AG04450 (cell line): ENCODE measurements at regions not wholly inside any gene's neighbourhood (a gene's known extent, or its start where the extent isn't known, plus 50 kb on each side); places are given as distances from the start of the nearest gene placed in this dataset.

ENCODE experiments used
- CTCF ChIA-PET: fragments of 300-600, 350-600 bp; formaldehyde crosslinking; extraction: SDS; loops from one replicate; lab custom pipeline; 2022; ENCODE audit warnings: antibody characterized with exemption, inconsistent platforms; lab: Charles Lee
- POLR2A ChIA-PET: fragments of 350-600 bp; formaldehyde crosslinking; extraction: SDS; loops from one replicate; lab custom pipeline; 2021; ENCODE audit warnings: antibody characterized with exemption, inconsistent platforms; lab: Yijun Ruan, JAX
- DNase-seq: peaks from one replicate; pipeline ENCODE4 v3.0.0-alpha.2; 2011; ENCODE audit warnings: low read depth, low spot score
- H3K27ac ChIP-seq: one replicate; pipeline ENCODE4 v1.5.1; 2012; ENCODE audit warnings: low read depth, low read length, control low read depth
- H3K27me3 ChIP-seq: one replicate; pipeline ENCODE4 v1.6.0; 2012; ENCODE audit warnings: low read length; ENCODE audit not compliant: control insufficient read depth, insufficient read depth
- H3K4me3 ChIP-seq: 2 replicates; pipeline ENCODE4 v1.5.1; 2011; ENCODE audit warnings: mild to moderate bottlenecking, low read depth, low read length, control low read depth
- H3K9me3 ChIP-seq: 2 replicates; pipeline ENCODE4 v1.5.1; 2012; ENCODE audit warnings: low read length; ENCODE audit not compliant: control insufficient read depth, insufficient read depth
- CTCF ChIP-seq: IDR thresholded peaks from 2 replicates; pipeline ENCODE4 v1.5.1; 2011; ENCODE audit warnings: low read depth, low read length, control low read depth, inconsistent platforms

DNA sequence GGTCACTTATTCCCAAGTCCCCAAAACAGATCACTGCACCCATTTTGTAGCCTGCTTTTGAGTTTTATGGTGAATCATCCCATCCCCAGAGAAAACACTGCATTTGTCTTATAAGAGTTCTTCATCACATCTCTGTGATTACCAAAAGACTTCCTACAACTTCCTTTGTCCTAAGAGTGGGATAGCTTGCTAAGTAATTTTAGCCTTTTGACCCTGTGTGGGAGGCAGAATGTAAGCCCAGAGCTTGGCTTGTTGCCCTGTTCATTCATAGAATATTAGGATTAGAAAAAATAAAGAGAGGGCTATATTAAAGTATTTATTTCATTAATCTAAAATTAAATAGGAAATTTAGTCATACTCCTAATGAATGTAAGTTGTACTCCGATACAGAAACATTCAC, 213.3 kb downstream of the MZT1 start:
- POLR2A ChIA-PET, result no interaction called here
- Histone ChIP-seq H3K27me3 (no peaks in the 10 kb centered on the region), H3K4me3 (no peak overlapping the region), H3K27ac (no peak overlapping the region), H3K9me3 (no peaks in the 10 kb centered on the region)
- TF ChIP-seq CTCF, result no peak
- CTCF ChIA-PET, result no interaction called here
- DNase-seq, result no peak

GRCh38 chr13:72508392-72508791, 219.0 kb downstream of the MZT1 start:
- POLR2A ChIA-PET, result no interaction called here
- no peak for TF ChIP-seq CTCF
- no peak overlapping the region for H3K27ac ChIP-seq
- H3K4me3 ChIP-seq, result no peak overlapping the region
- no peaks in the 10 kb centered on the region for H3K27me3 ChIP-seq
- no peaks in the 10 kb centered on the region for H3K9me3 ChIP-seq
- DNase-seq, result no peak
- CTCF ChIA-PET, result no interaction called here

GRCh38 chr13:72507416-72508199, 219.8 kb downstream of the MZT1 start:
- TF ChIP-seq CTCF, result no peak
- POLR2A ChIA-PET, result no interaction called here
- no peaks in the 10 kb centered on the region for H3K9me3 ChIP-seq
- H3K27me3 ChIP-seq, result no peaks in the 10 kb centered on the region
- no peak overlapping the region for H3K27ac ChIP-seq
- CTCF ChIA-PET, result no interaction called here
- no peak for DNase-seq
- no peak overlapping the region for H3K4me3 ChIP-seq

DNA sequence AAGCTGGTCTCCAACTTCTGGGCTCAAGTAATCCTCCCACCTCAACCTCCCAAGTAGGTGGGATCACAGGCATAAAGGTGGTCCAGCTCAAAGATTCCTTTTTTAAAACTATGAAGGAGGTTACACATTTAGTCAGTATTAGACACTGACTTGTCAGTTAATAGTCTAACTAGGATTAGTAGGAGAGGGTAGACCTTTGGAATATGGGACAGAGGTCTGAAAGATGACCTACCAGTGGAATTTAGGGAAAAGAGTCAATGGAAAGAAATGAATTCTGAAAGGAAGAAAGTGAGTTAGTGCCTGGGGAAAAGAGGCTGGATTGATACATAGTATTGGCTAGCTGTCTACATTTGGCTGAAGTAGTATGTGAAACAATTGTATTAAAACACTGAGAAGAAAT, 220.7 kb downstream of the MZT1 start:
- CTCF ChIA-PET, result interaction anchor here (1.0 kb wide), 1 partner anchor 18 kb away, joined by 3 read pairs; no protein-coding TSS in a partner anchor
- TF ChIP-seq CTCF, result no peak
- no peak overlapping the region for H3K27ac ChIP-seq
- H3K9me3 ChIP-seq, result no peaks in the 10 kb centered on the region
- DNase-seq, result no peak
- no peak overlapping the region for H3K4me3 ChIP-seq
- POLR2A ChIA-PET, result no interaction called here
- H3K27me3 ChIP-seq, result no peaks in the 10 kb centered on the region

GRCh38 chr13:72505376-72505775, 222.1 kb downstream of the MZT1 start:
- Histone ChIP-seq H3K27ac (no peak overlapping the region), H3K9me3 (no peaks in the 10 kb centered on the region), H3K27me3 (no peaks in the 10 kb centered on the region), H3K4me3 (no peak overlapping the region)
- DNase-seq, result no peak
- ChIA-PET POLR2A (no interaction called here), CTCF (no interaction called here)
- TF ChIP-seq CTCF, result no peak
